Neural cell (in vitro differentiated cells): ENCODE measurements at regions not wholly inside any gene's neighbourhood (a gene's known extent, or its start where the extent isn't known, plus 50 kb on each side); places are given as distances from the start of the nearest gene placed in this dataset.

ENCODE experiments used
- EZH2 ChIP-seq: fragments of 200-600, 300-800 bp; shearing (Covaris generic), sonication (generic); IDR thresholded peaks from 2 replicates; pipeline ENCODE4 v1.6.1; 2014; ENCODE audit warnings: antibody characterized with exemption, low read length, borderline replicate concordance, mild to moderate bottlenecking; ENCODE audit not compliant: insufficient read depth, poor library complexity, severe bottlenecking
- POLR2AphosphoS5 ChIP-seq: IDR thresholded peaks from 2 replicates; pipeline ENCODE4 v1.6.1; 2012
- RAD21 ChIP-seq: fragments of 450-650 bp; conservative IDR thresholded peaks from 2 replicates; pipeline ENCODE4 v1.6.1; 2014; ENCODE audit warnings: antibody characterized with exemption, mild to moderate bottlenecking, moderate library complexity
- REST ChIP-seq: IDR thresholded peaks from 2 replicates; pipeline ENCODE4 v1.6.1; 2012; ENCODE audit warnings: borderline replicate concordance
- TF ChIP-seq, protein P1 (sequence below): fragments of 450-650 bp; IDR thresholded peaks from 2 replicates; pipeline ENCODE4 v1.5.1; 2014; ENCODE audit warnings: antibody characterized with exemption, mild to moderate bottlenecking, moderate library complexity; ENCODE audit not compliant: poor library complexity, severe bottlenecking

- TF ChIP-seq, protein P1, sequence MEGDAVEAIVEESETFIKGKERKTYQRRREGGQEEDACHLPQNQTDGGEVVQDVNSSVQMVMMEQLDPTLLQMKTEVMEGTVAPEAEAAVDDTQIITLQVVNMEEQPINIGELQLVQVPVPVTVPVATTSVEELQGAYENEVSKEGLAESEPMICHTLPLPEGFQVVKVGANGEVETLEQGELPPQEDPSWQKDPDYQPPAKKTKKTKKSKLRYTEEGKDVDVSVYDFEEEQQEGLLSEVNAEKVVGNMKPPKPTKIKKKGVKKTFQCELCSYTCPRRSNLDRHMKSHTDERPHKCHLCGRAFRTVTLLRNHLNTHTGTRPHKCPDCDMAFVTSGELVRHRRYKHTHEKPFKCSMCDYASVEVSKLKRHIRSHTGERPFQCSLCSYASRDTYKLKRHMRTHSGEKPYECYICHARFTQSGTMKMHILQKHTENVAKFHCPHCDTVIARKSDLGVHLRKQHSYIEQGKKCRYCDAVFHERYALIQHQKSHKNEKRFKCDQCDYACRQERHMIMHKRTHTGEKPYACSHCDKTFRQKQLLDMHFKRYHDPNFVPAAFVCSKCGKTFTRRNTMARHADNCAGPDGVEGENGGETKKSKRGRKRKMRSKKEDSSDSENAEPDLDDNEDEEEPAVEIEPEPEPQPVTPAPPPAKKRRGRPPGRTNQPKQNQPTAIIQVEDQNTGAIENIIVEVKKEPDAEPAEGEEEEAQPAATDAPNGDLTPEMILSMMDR: no peak
- no peak for TF ChIP-seq EZH2
- TF ChIP-seq POLR2AphosphoS5: no peak
- TF ChIP-seq RAD21: no peak
- no peak for TF ChIP-seq REST
Observed at GRCh38 chr2:43019025-43019367, 207.4 kb downstream of the ZFP36L2 start.
